Pancreas (tissue), 10 donors: ENCODE measurements at regions not wholly inside any gene's neighbourhood (a gene's known extent, or its start where the extent isn't known, plus 50 kb on each side); places are given as distances from the start of the nearest gene placed in this dataset.

Experiments used
- ATAC-seq, 4 donors: fragments of 200-7000 bp; cut with Tn5 transposase; one replicate each; pipeline versions ENCODE4 v1.8.0 to v1.9.1; 2020; ENCODE audit warnings: mild to moderate bottlenecking in 4 of 4, moderate library complexity in 4 of 4
- DNase-seq, 6 donors: peaks; one replicate each; pipeline ENCODE4 v3.0.0-alpha.2; 2020
- FAIRE-seq: peaks from 2 replicates; lab custom pipeline; 2012; peaks lifted over from hg19 to GRCh38; lab: Jason Lieb, UNC
- H3K27ac ChIP-seq, 4 donors: fragments of 200-600 bp; sonication (generic); 1 replicate in 3 of 4; 2 replicates in 1 of 4; pipeline versions ENCODE4 v1.5.0 to v1.8.0; 2020
- H3K27me3 ChIP-seq, 4 donors: fragments of 200-600 bp; one replicate each; pipeline ENCODE4 v1.8.0; 2021
- H3K36me3 ChIP-seq, 3 donors: fragments of 200-600 bp; sonication (generic) in 1 of 3; one replicate each; pipeline versions ENCODE4 v1.5.0 to v1.8.0; 2020 to 2021
- H3K4me1 ChIP-seq, 3 donors: fragments of 200-600 bp; one replicate each; pipeline ENCODE4 v1.8.0; 2021
- H3K4me3 ChIP-seq, 4 donors: fragments of 200-600 bp; sonication (generic) in 2 of 4; one replicate each; pipeline versions ENCODE4 v1.5.0 to v1.8.0; 2020 to 2021
- H3K9me3 ChIP-seq, 4 donors: fragments of 200-600 bp; one replicate each; pipeline ENCODE4 v1.8.0; 2021
- CTCF ChIP-seq, 4 donors: fragments of 200-600 bp; sonication (generic) in 3 of 4; IDR thresholded peaks; one replicate each; pipeline versions ENCODE4 v1.5.0 to v1.8.0; 2021; ENCODE audit warnings: antibody characterized with exemption in 4 of 4
- WGBS, 2 donors: extraction: QIAGEN DNeasy Blood & Tissue Kit; methylation state at CpG; one replicate each; pipeline ENCODE4 v1.1.7; 2013; 5-methylcytosine and 5-hydroxymethylcytosine counted together
- intact Hi-C, 3 donors: fragments of 100-400 bp; cut with DNase I; formaldehyde crosslinking; loops; one replicate each; pipeline versions ENCODE4 v1.11.1 to v1.14.2; 2022
- donor health status: healthy with polysubstance abuse.
- donor health status: DM: no; HTN: no; CAD: no; lungs with moderate emphysema.
- donor health status: DM: no; HTN: no; CAD: no.
- donor health status: control.
- donor health status: control.
- donor health status: Bipolar disorder and iron deficiency.
- donor health status: DM: yes; HTN: yes; CAD: no.
- donor health status: DM: no; HTN: no; CAD: no.
- donor health status: DM: no; HTN: no; CAD: no.
- donor health status: DM: yes; HTN: yes; CAD: no.

- TF ChIP-seq CTCF (IDR thresholded peaks at IDR 0.05) = no peak
- no peak for DNase-seq
- Histone ChIP-seq H3K4me1 (no peaks in the 10 kb centered on the region), H3K9me3 (no peaks in the 10 kb centered on the region), H3K36me3 (no peaks in the 10 kb centered on the region), H3K27me3 (no peaks in the 10 kb centered on the region), H3K4me3 (no peak overlapping the region), H3K27ac (no peak overlapping the region)
- no peak for ATAC-seq
- 64% methylated on average over 4 of the region's 4 CpGs for WGBS, 2 donors
- intact Hi-C loops = no loop called here
- no peak for FAIRE-seq
These were observed 248.0 kb downstream of the MYCN start for GRCh38 chr2:16188261-16188890.

- ATAC-seq = no peak
- no peak overlapping the region for H3K4me3 ChIP-seq
- H3K27me3 ChIP-seq = no peaks in the 10 kb centered on the region
- WGBS, 2 donors = 82 to 90% methylated on average over 3 of the region's 3 CpGs
- no peak for FAIRE-seq
- no peak for DNase-seq
- intact Hi-C loops = no loop called here
- TF ChIP-seq CTCF (IDR thresholded peaks at IDR 0.05) = no peak
- H3K9me3 ChIP-seq = no peaks in the 10 kb centered on the region
- no peaks in the 10 kb centered on the region for H3K36me3 ChIP-seq
- no peaks in the 10 kb centered on the region for H3K4me1 ChIP-seq
- H3K27ac ChIP-seq = no peak overlapping the region
These were observed 247.1 kb downstream of the MYCN start for GRCh38 chr2:16187482-16187817.

- H3K27ac ChIP-seq = no peak overlapping the region
- WGBS, 2 donors = 87 to 89% methylated on average over 8 of the region's 8 CpGs
- intact Hi-C loops = no loop called here
- H3K4me3 ChIP-seq = no peak overlapping the region
- H3K27me3 ChIP-seq = no peaks in the 10 kb centered on the region
- ATAC-seq (no peak), FAIRE-seq (no peak), DNase-seq (no peak)
- H3K9me3 ChIP-seq = no peaks in the 10 kb centered on the region
- H3K36me3 ChIP-seq = no peaks in the 10 kb centered on the region
- H3K4me1 ChIP-seq = no peaks in the 10 kb centered on the region
- TF ChIP-seq CTCF (IDR thresholded peaks at IDR 0.05) = no peak
These were observed 246.5 kb downstream of the MYCN start for GRCh38 chr2:16186661-16187481.

GRCh38 chr2:16185801-16186272, 245.5 kb downstream of the MYCN start:
- Histone ChIP-seq H3K27ac (no peak overlapping the region), H3K36me3 (no peaks in the 10 kb centered on the region), H3K4me3 (no peak overlapping the region), H3K9me3 (no peaks in the 10 kb centered on the region), H3K4me1 (no peaks in the 10 kb centered on the region), H3K27me3 (no peaks in the 10 kb centered on the region)
- intact Hi-C loops = no loop called here
- DNase-seq = no peak
- TF ChIP-seq CTCF (IDR thresholded peaks at IDR 0.05) = no peak
- 81% methylated on average over 11 of the region's 11 CpGs for WGBS, 2 donors
- no peak for FAIRE-seq
- no peak for ATAC-seq
